SW 1271 (cell line): ENCODE measurements at regions not wholly inside any gene's neighbourhood (a gene's known extent, or its start where the extent isn't known, plus 50 kb on each side); places are given as distances from the start of the nearest gene placed in this dataset.

Experiments
- DNase-seq, 2 experiments: peaks; one replicate each; lab custom pipeline; 2025; lab: John Stamatoyannopoulos, UW

DNA sequence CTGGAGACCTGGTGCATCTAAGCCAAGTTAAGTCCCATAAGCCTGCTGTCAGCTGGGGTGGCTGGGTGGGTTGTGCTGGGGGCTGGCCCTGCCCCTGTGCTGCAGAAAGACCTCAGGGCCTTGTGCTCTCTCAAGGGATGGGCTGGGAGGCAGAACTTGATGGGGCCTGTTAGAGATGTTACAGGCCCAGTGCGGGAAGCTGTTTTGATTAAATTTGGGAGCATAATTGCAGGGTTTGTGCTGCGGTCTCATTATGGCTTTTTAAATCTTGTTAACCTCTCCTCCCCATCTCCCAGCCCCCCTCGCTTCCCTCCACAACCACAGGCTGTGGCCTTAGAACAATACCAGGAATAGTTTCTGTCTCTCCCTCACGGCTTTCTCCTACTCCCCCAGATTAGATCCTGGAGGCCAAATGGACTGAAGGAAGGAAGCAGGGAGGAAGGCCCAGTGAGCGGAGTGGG lies 87.6 kb upstream of the TLE3 start:
- DNase-seq: no peak

DNA sequence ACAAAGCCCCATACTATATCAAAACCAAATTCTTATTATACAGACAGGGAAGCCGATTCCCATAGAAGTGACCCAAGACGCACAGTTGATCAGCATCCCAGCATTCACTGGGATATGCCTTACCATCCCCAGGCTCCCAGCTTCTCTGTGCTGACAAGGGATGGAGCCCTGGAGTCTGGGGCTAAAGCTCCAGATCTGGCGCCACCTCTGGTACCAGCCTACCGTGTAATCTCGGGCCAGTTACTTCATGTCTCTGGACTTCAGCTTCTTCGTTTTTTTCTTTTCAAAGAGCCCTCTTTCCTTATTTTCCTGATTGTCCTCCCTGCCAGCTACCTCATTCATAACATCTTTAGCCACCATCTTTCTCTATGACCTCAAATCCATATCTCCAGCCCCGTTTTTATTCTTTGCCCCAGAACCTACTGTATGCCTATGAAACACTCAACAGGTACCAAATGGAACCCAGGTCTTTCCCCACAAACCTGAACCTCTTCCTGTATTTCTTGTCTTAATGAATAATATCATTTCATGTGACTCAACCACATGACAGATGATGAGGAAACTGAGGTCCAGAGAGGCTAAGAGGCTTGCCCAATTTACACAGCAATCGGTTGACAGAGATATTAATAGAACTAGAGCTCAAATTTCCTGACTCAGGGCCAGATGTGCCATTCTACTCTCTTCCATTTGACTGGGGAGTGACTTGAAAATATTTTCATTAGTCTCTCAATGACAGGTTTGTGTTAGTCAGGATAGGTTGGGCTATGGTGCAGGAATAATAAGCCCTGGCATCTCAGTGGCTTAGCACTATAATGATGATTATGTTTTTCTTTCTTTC lies 85.4 kb upstream of the TLE3 start:
- DNase-seq: no peak

DNA sequence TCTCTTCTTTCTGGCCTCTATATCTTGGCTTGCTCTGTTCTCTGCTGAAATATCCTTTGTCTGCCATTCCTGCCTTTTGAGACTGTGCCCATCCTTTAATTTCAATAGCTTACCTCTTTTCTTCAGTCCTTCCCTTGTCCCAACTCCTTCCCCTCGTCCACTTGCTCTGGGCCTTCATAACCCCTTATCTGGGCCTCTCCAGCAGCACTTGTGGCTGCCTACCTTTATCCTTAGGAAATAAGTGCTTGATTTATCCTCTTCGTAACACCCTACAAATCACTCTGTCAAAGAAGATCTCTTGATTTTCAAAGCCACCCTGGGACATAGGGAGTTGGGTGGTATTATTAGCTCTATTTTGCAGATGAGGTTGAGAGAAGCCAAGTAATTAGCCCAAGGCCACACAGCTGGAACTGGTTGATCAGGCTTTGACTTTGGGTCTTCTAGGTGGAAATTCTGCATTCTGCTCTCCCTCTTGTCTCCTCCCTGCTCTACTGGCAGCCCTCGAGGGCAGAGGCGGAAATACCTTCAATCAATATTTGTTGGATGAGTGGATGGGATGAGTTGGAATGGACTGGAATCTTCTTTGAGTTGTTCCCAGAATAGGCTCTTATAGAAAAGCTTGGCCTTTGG lies 84.0 kb upstream of the TLE3 start:
- no peak for DNase-seq

DNA sequence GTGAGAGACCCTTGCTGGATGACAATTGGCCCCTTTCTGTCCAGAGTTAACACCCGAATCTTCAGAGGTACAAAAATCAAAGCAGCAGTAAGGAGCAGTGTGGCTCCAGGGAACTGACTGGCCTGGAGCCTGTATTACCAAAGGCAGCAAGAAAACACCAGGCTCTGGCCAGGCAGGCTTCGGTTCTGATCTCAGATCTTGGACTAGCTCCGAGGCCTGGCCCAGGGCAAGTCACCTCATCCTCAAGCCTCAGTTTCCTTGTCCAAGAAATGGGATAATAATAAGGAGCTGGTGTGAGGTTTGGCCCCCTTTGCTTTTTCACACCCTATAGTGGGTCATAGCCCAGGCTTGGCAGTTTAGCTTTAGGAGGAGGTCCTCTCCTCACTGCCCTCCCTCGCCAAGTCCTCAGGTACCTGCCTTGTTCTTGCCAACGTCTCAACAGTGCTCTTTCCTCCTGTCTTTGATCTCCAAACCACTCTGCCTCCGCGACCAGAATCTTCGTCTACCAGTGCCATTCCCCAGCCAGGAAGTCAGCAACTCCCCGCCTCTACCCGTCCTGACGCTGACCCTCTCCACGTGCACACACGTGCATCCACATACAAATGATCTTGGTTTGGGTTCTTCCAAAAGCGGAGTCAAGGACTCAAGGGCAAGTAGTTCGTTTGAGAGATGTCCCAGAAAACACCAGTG lies 82.6 kb upstream of the TLE3 start:
- no peak for DNase-seq

GRCh38 chr15:70179309-70179892 lies 81.7 kb upstream of the TLE3 start:
- no peak for DNase-seq

- DNase-seq: no peak
Measured at GRCh38 chr15:70178335-70179084, 80.8 kb upstream of the TLE3 start.

GRCh38 chr15:70172566-70173225 lies 75.0 kb upstream of the TLE3 start:
- DNase-seq: no peak

- DNase-seq: no peak
Measured at GRCh38 chr15:70172124-70172523, 74.4 kb upstream of the TLE3 start.

DNA sequence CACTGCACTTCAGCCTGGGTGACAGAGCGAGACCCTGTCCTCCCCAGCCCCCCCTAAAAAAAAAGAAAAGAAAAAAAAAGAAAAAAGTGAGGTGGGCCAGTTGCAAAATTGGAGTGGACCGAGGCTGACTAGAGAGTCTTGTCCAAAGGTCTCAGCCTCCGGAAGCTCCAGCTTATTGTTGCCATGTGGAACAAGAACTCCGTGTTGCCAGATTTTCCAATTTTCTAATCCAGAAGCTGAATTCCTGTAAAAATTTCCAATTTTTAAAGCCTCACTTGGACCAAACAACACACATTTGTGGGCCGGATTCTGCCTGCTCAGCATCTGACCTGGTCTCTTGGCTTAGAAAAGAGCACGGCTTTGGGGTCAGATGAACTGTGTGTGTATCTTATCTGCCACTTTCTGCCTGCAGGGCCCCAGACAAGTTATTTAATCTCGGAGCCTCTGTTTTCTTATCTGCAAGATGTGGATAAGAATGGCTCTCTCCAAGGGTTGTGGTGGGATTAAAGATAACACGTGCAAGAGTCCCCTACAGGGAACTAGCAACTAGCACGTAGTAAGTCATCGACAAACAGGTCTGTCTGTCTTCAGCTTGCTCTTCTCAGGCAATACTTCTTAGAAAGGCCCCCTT lies 73.7 kb upstream of the TLE3 start:
- DNase-seq: no peak

DNA sequence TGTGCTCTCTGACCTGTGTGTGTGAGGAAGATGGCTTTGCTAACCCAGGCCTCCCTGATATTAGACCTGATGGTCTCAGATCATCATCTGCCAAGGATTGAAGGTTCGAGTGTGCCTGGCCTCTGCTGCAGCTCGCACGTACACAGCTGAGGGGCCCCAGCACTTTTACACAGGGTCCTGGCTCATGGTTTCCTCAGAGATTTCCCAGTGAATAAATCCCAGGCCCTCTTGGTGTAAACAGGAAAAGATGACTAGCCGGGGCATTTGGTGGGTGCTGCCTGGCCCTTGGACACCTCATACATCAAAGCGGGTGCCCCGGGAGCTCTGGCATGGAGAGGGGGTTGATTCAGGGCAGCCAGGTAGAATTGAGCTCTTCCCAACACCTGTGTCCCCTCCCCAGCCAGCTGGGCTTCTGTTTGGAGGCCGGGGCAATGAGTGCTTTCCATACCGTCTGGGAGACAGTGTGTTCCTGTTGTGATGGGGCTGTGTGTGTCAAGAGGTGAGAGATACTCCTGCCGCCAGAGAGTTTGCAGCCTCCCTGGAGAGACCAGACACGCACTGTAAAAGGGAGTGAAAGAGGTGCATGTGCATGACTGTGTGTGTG lies 72.5 kb upstream of the TLE3 start:
- no peak for DNase-seq

DNA sequence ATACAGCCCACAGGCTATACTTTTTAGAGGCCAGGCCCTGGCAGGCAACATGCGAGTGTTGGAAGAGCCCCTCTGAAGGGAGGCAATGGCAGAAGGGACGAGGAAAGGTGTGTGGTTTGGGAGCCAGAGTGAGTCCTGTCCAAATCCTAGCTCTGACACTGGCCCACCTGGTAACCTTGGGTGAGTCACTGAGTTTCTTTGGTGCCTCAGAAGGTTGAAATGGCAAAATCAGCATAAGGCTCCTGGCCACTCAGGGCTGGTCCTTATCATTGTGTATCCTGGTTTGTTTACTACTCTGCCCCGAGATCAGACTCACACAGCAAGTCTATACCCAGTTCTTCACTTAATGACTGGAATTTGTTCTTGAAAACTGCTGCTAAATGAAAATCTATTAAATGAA lies 71.4 kb upstream of the TLE3 start:
- DNase-seq: no peak

- no peak for DNase-seq
Measured at GRCh38 chr15:70167155-70167554, 69.4 kb upstream of the TLE3 start.

- no peak for DNase-seq
Measured at GRCh38 chr15:70166506-70167087, 68.9 kb upstream of the TLE3 start.

DNA sequence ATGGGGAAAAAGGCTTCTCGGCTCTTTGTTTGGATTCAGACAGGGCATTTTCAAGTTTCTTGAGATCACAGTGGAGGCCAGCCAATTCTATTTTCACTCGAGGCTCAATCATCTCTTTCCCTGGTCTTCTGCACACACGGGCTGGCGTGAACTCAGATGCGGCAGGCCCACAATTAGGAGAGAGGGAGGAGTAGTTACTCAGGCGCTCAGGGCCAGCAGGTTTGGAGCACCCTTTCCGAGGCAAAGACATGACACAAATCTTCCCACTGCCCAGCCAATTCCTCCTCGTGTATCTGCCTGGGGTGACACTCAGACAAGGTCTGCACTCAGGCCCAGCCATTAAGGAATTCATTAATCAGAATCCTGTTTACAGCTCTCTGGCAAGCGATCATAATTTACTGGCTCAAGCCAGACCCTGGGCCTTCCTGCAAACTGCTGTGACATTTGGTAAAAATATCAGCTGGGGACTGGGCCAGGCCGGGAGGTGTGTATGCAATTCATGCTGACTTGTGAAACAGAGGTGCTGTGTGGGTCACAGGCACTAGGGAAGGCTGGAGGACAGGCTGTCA lies 68.1 kb upstream of the TLE3 start:
- DNase-seq: no peak

DNA sequence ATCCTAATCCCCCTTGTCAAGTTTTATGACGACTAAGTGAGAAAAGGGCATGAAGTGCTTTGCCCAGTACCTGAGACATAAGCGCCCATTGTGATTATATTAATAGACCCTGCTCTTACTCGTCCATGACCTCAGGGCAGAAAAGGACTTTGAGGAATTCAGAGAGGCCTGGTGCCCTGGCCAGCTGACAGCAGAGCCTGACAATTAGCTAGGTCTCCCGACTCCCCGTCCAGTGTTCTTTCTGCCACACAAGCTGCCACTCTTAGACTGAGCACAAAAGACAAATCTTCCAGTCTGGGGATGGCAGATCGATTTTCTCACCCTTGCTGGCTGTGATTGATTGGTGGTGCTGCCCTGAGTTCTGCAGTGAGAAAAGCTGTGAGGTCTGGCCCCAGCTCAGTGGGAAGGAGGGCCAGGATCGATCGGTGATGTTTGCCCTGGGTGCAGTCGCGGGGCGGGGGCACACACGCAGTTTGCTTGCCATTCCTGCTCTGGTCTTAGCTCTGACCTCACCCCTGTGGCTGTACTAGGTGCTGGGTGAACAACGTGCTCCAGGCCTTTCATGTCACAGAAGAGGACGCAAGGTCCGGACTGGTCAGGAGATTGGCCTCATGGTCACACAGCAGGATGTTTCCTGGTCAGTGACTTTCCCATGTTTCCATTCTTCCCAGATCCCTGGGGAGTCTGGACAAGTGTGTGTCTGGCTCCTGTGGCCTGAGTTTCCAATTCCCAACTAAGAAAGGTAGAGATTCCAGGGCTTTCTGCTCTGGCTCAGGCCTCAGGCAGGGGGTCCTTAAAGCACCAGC lies 67.4 kb upstream of the TLE3 start:
- DNase-seq: no peak

GRCh38 chr15:70164156-70164900 lies 66.6 kb upstream of the TLE3 start:
- DNase-seq: no peak

DNA sequence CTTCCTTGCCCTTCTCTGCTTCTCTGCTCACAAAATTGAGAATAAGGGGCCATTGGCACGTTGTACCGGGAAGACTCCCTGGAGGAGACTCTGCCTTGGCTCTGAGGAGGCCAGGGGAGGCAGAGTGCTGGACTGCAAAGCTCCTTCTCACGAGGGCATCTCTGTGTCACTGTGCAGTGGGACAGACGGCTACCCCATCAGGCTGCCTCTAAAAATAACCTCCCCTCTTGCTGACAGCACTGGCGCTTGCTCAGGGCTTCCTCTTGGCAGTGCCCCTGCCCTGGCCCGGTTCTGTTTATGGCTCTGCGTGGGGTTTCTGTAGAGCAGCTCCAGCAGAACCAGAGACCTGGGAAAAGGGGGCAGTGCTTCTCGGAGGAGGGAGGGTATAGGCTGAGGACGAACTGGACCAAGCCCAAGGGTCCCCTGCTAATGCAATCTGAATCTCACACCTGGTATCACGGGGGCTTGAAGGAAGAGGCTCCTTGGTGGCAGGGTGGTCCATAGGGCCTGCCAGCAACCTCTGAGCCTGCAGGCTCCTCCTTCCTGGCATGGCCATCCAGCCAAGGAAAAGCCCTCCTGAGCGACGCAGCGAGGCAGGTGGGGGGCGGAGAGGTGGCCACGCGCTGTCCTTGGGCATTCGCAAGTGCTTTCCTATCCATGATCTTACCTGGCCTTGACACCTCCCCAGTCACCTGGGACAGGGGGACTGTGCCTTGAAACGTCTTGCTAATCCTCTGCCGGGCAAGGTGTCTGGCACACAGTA lies 63.3 kb upstream of the TLE3 start:
- DNase-seq: no peak
